Chondrocyte (in vitro differentiated cells): ENCODE measurements at regions not wholly inside any gene's neighbourhood (a gene's known extent, or its start where the extent isn't known, plus 50 kb on each side); places are given as distances from the start of the nearest gene placed in this dataset.
"Not testable (repeated sequence)": the region's sequence is repeated elsewhere in the genome, so short reads cannot be mapped to it uniquely, and the experiment has no call there.

Experiments
- DNase-seq: peaks from one replicate; pipeline ENCODE4 v3.0.0; 2021; ENCODE audit warnings: mixed read lengths, low spot score
- H3K27ac Mint-ChIP-seq: one replicate; pipeline ENCODE4 v1.8.0; 2021; ENCODE audit warnings: mild to moderate bottlenecking, moderate library complexity, mixed read lengths; ENCODE audit not compliant: unreplicated experiment
- H3K27me3 Mint-ChIP-seq: 2 replicates; pipeline ENCODE4 v1.8.0; 2021; ENCODE audit warnings: low read depth, mixed read lengths
- H3K36me3 Mint-ChIP-seq: 2 replicates; pipeline ENCODE4 v1.8.0; 2021; ENCODE audit warnings: low read depth, mixed read lengths
- H3K4me1 Mint-ChIP-seq: 2 replicates; pipeline ENCODE4 v1.8.0; 2021; ENCODE audit warnings: low read depth, mild to moderate bottlenecking, mixed read lengths
- H3K4me3 Mint-ChIP-seq: one replicate; pipeline ENCODE4 v1.8.0; 2021; ENCODE audit warnings: mild to moderate bottlenecking, moderate library complexity, mixed read lengths; ENCODE audit not compliant: unreplicated experiment
- H3K9me3 Mint-ChIP-seq: 2 replicates; pipeline ENCODE4 v1.8.0; 2021; ENCODE audit warnings: low read depth, mixed read lengths
- TF ChIP-seq, protein P1 (sequence below): fragments of 200-600 bp; sonication (generic); IDR thresholded peaks from 2 replicates; pipeline ENCODE4 v1.5.0; 2021; ENCODE audit warnings: antibody characterized with exemption, mild to moderate bottlenecking, moderate library complexity

DNA sequence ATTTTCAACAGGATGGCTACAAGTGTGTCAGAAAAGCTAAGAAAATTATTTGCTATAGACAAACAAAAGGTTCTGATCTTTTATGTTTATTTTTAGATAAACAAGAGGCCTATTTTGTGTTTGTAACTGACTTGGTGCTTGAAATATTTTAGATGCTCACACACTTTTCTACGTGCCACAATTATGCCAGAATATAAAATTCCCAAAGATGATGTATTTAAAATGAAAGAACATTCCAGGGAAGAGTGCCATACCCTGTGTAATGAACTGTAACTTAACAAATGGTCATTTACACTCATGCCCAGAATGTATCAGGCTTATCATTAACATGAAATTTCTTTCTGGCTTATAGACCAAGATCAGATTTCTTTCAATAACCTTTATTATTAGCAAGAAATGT is 144.9 kb upstream of the MTPN start:
- Mint-ChIP-seq H3K27me3 (peaks cover 28% of the 10 kb centered on the region), H3K4me1 (no peaks in the 10 kb centered on the region), H3K9me3 (no peaks in the 10 kb centered on the region), H3K4me3 (no peak overlapping the region), H3K36me3 (no peaks in the 10 kb centered on the region), H3K27ac (no peak overlapping the region)
- DNase-seq, result no peak
- TF ChIP-seq, protein P1, sequence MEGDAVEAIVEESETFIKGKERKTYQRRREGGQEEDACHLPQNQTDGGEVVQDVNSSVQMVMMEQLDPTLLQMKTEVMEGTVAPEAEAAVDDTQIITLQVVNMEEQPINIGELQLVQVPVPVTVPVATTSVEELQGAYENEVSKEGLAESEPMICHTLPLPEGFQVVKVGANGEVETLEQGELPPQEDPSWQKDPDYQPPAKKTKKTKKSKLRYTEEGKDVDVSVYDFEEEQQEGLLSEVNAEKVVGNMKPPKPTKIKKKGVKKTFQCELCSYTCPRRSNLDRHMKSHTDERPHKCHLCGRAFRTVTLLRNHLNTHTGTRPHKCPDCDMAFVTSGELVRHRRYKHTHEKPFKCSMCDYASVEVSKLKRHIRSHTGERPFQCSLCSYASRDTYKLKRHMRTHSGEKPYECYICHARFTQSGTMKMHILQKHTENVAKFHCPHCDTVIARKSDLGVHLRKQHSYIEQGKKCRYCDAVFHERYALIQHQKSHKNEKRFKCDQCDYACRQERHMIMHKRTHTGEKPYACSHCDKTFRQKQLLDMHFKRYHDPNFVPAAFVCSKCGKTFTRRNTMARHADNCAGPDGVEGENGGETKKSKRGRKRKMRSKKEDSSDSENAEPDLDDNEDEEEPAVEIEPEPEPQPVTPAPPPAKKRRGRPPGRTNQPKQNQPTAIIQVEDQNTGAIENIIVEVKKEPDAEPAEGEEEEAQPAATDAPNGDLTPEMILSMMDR, result no peak

DNA sequence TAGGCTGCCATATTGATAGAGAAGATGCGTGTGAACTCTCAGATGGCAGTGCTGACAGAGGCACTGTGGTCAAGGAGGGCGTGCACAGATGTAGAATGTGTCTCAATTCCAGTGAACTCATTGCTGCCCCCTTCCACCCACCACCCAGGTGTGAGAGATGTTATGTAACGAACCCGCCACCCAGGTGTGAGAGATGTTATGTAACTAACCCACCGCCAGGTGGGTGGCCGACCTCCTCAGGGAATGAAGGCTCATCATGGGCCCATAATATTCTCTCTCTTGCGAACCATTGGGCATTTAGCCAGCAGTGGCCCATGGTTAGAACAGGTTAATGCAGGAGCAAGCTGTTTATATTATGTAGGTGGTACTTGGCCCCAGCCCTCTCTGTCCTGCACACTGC is 140.4 kb upstream of the MTPN start:
- Mint-ChIP-seq H3K36me3 (peaks cover 1% of the 10 kb centered on the region), H3K4me3 (no peak overlapping the region), H3K27ac (no peak overlapping the region), H3K9me3 (no peaks in the 10 kb centered on the region), H3K4me1 (peaks cover 3% of the 10 kb centered on the region), H3K27me3 (peaks cover 17% of the 10 kb centered on the region)
- TF ChIP-seq, protein P1, result no peak
- DNase-seq, result no peak

DNA sequence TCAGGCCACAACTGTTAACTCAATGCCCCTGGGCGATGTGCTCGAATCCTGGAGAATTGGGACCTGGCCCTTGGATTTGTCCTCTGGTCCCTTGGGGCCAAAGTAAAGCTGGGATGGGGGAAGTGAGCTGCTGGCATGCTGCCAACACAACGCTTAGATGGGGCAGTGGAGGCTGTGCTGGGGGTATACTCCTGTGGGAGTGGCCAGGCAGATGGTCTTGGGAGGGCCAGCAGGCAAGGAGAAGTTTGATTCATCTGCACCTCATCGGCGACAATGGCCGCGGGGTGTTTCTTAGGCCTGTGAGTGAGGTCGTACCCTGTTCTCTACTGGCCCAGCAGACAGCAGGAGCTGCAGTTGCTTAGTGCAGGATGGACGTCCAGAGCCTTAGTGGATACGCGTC is 139.0 kb upstream of the MTPN start:
- no peak for DNase-seq
- Mint-ChIP-seq H3K9me3 (no peaks in the 10 kb centered on the region), H3K27ac (no peak overlapping the region), H3K36me3 (peaks cover 1% of the 10 kb centered on the region), H3K4me1 (peaks cover 3% of the 10 kb centered on the region), H3K4me3 (no peak overlapping the region), H3K27me3 (peaks cover 28% of the 10 kb centered on the region)
- TF ChIP-seq, protein P1, result no peak

DNA sequence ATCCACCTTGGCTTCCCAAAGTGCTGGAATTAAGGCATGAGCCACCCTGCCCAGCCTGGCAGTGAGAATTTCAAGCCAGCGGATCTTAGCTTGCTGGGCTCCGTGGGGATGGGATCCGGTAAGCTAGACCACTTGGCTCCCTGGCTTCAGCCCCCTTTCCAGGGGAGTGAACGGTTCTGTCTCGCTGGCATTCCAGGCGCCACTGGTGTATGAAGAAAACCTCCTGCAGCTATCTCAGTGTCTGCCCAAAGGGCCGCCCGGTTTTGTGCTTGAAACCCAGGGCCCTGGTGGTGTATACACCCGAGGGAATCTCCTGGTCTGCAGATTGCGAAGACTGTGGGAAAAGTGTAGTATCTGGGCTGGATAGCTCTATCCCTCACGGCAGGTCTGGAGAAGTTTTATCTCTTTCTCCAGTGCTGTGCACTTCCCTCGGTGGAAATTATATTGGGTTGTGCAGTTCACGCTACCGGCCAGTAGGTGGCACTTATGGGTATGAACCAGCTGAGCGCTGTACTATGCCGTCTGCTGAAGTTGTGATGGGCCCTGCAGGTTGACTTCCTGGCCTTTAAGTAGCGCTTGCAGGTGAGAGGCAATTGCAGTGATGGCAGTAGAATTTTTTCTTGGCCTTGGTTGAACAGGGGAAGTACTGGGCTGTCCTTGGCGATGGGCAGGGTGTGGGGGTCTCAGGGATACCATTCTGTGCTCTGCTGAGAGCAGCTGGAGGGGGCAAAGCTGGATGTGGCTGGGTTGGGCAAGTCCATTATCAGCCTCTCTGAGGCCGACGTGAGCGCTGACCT is 138.0 kb upstream of the MTPN start:
- peaks cover 1% of the 10 kb centered on the region for H3K36me3 Mint-ChIP-seq
- H3K4me1 Mint-ChIP-seq, result peaks cover 3% of the 10 kb centered on the region
- no peak for DNase-seq
- H3K27ac Mint-ChIP-seq, result no peak overlapping the region
- H3K27me3 Mint-ChIP-seq, result peaks cover 35% of the 10 kb centered on the region
- H3K4me3 Mint-ChIP-seq, result no peak overlapping the region
- TF ChIP-seq, protein P1, result peak; percentile 85
- H3K9me3 Mint-ChIP-seq, result peaks cover 4% of the 10 kb centered on the region

DNA sequence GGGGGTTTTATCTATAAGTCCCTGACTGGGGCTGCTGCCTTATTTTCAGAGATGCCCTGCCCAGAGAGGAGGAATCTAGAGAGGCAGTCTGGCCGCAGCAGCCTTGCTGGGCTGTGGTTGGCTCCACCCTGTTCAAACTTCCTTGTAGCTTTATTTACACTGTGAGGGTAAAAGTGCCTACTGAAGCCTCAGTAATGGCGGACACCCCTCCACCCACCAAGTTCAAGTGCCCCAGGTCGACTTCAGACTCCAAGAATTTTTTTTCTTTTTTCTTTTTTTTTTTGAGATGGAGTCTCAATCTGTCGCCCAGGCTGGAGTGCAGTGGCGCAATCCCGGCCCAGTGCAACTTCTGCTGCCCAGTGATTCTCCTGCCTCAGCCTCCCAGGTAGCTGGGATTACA is 137.3 kb upstream of the MTPN start:
- H3K4me3 Mint-ChIP-seq, DNase-seq, H3K4me1 Mint-ChIP-seq, H3K27ac Mint-ChIP-seq, H3K36me3 Mint-ChIP-seq, H3K9me3 Mint-ChIP-seq: not testable (repeated sequence)
- peaks cover 33% of the 10 kb centered on the region for H3K27me3 Mint-ChIP-seq

DNA sequence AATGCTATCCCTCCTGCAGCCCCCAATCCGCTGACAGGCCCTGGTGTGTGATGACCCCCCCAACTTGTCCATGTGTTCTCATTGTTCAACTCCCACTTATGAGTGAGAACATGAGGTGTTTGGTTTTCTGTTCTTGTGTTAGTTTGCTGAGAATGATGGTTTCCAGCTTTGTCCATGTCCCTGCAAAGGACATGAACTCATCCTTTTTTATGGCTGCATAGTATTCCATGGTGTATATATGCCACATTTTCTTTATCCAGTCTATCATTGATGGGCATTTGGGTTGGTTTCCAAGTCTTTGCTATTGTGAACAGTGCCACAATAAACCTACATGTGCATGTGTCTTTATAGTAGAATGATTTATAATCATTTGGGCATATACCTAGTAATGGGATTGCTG is 131.9 kb upstream of the MTPN start:
- peaks cover 31% of the 10 kb centered on the region for H3K27me3 Mint-ChIP-seq
- not testable (repeated sequence) for H3K27ac Mint-ChIP-seq, DNase-seq, H3K36me3 Mint-ChIP-seq, H3K4me1 Mint-ChIP-seq, H3K4me3 Mint-ChIP-seq
- peaks cover 26% of the 10 kb centered on the region for H3K9me3 Mint-ChIP-seq
